ENCODE measurements at regions not wholly inside any gene's neighbourhood (a gene's known extent, or its start where the extent isn't known, plus 50 kb on each side); places are given as distances from the start of the nearest gene placed in this dataset.

DNA sequence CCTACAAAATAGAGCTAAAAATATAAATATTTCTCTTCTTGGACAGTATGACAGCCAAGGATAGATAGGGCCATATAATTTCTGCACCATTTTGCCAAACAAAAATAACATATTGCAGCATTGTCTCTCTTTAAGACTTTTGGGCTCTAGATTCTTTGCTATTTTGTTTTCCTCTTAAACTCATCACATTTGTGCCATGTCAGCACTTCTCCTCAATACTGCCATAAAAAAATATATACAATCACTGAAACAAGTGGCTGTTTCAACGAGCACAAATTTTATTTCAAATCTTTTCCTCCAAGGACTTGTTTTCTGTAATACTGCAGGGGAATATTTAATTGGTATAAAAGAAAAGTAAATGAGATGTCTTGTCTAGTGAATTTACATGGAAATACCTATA, 1570.0 kb upstream of the NUDT12 start:
- POLR2A ChIA-PET = no interaction called here
- WGBS (ENCODE audit: insufficient coverage) = no CpG with 5 or more reads among the region's 1 CpG

DNA sequence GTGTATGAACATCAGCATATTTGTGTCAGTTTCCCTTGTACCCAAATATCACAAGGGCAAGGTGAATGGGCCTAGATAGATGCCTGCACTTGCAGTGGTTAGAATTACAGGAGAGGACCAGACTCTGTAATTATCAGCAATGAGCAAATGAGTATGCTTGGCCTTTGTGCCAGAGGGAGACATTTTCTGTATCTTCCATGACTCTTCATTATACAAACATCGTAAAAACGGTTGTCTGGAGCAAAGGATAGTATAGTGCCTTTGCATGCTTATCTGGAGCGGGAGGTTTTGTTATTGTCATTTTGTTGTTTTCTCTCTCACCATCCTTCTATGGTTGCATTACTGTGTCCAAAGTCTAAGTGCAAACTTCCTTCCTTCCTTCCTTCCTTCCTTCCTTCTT, 1568.5 kb upstream of the NUDT12 start:
- intact Hi-C loops (cut with micrococcal nuclease) = no loop called here
- Mint-ChIP-seq H3K4me3 (no peak overlapping the region), H3K27ac (no peak overlapping the region), H3K4me1 (no peaks in the 10 kb centered on the region), H3K9me3 (ENCODE audit: insufficient read depth) (peaks cover 3% of the 10 kb centered on the region), H3K27me3 (no peaks in the 10 kb centered on the region)
- Histone ChIP-seq H3K9me3 (ENCODE audit: control extremely low read depth in 1 of 3, control insufficient read depth in 2 of 3, insufficient read depth in 1 of 3, low read length in 2 of 3) (no peaks in the 10 kb centered on the region), H3K79me2 (ENCODE audit: control insufficient read depth, insufficient read depth, low read length) (no peaks in the 10 kb centered on the region), H3K4me2 (replicated peaks; ENCODE audit: low read depth, low read length, poor library complexity, severe bottlenecking) (no peak overlapping the region), H3K4me3 (ENCODE audit: control extremely low read depth in 1 of 5, extremely low read depth in 1 of 5, insufficient read depth in 1 of 5, low read depth in 2 of 5, low read length in 4 of 5) (no peak overlapping the region), H3K9ac (ENCODE audit: low read length) (no peak overlapping the region), H4K20me1 (ENCODE audit: control insufficient read depth, insufficient read depth, low read length, poor library complexity, severe bottlenecking) (no peaks in the 10 kb centered on the region), H3K36me3 (replicated peaks in 1 of 2; ENCODE audit: control extremely low read depth in 1 of 2, control insufficient read depth in 1 of 2, extremely low read depth in 1 of 2, insufficient read depth in 2 of 2, low read length in 1 of 2) (no peaks in the 10 kb centered on the region), H3K4me1 (ENCODE audit: control insufficient read depth in 2 of 2, insufficient read depth in 2 of 2, low read length in 2 of 2) (no peaks in the 10 kb centered on the region), H3K27me3 (replicated peaks in 1 of 4; ENCODE audit: control extremely low read depth in 1 of 4, control insufficient read depth in 3 of 4, insufficient read depth in 4 of 4, low read length in 3 of 4) (no peaks in the 10 kb centered on the region), H2AFZ (ENCODE audit: insufficient read depth, low read depth, low read length, poor library complexity, severe bottlenecking) (no peak overlapping the region), H3K27ac (ENCODE audit: low read length in 2 of 2) (no peak overlapping the region)
- DNase-seq (no peak), ATAC-seq (ENCODE audit: low read depth) (no peak)
- POLR2A ChIA-PET = no interaction called here
- TF ChIP-seq EZH2 (IDR thresholded peaks at IDR 0.05; ENCODE audit: borderline replicate concordance, insufficient read depth, low read depth, low read length, poor library complexity, severe bottlenecking) = no peak
- TF ChIP-seq, protein P1, sequence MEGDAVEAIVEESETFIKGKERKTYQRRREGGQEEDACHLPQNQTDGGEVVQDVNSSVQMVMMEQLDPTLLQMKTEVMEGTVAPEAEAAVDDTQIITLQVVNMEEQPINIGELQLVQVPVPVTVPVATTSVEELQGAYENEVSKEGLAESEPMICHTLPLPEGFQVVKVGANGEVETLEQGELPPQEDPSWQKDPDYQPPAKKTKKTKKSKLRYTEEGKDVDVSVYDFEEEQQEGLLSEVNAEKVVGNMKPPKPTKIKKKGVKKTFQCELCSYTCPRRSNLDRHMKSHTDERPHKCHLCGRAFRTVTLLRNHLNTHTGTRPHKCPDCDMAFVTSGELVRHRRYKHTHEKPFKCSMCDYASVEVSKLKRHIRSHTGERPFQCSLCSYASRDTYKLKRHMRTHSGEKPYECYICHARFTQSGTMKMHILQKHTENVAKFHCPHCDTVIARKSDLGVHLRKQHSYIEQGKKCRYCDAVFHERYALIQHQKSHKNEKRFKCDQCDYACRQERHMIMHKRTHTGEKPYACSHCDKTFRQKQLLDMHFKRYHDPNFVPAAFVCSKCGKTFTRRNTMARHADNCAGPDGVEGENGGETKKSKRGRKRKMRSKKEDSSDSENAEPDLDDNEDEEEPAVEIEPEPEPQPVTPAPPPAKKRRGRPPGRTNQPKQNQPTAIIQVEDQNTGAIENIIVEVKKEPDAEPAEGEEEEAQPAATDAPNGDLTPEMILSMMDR (IDR thresholded peaks at IDR 0.05) = no peak
- WGBS (ENCODE audit: insufficient coverage) = no CpG with 5 or more reads among the region's 3 CpGs
- CTCF ChIA-PET = no interaction called here

More for the DNA sequence above, 1570.0 kb upstream of the NUDT12 start:
- no peak overlapping the region for H3K4me3 Mint-ChIP-seq
- no peak overlapping the region for H3K4me3 ChIP-seq (ENCODE audit: control extremely low read depth in 1 of 5, extremely low read depth in 1 of 5, insufficient read depth in 1 of 5, low read depth in 2 of 5, low read length in 4 of 5)
- H3K36me3 ChIP-seq (replicated peaks in 1 of 2; ENCODE audit: control extremely low read depth in 1 of 2, control insufficient read depth in 1 of 2, extremely low read depth in 1 of 2, insufficient read depth in 2 of 2, low read length in 1 of 2) = no peaks in the 10 kb centered on the region
- intact Hi-C loops (cut with micrococcal nuclease) = no loop called here
- no peak overlapping the region for H3K9ac ChIP-seq (ENCODE audit: low read length)
- no peaks in the 10 kb centered on the region for H4K20me1 ChIP-seq (ENCODE audit: control insufficient read depth, insufficient read depth, low read length, poor library complexity, severe bottlenecking)
- no peaks in the 10 kb centered on the region for H3K27me3 Mint-ChIP-seq
- no peak overlapping the region for H3K27ac Mint-ChIP-seq
- no peak for DNase-seq
- TF ChIP-seq, protein P1 (IDR thresholded peaks at IDR 0.05) = no peak
- TF ChIP-seq EZH2 (IDR thresholded peaks at IDR 0.05; ENCODE audit: borderline replicate concordance, insufficient read depth, low read depth, low read length, poor library complexity, severe bottlenecking) = no peak
- no peaks in the 10 kb centered on the region for H3K79me2 ChIP-seq (ENCODE audit: control insufficient read depth, insufficient read depth, low read length)
- no peaks in the 10 kb centered on the region for H3K27me3 ChIP-seq (replicated peaks in 1 of 4; ENCODE audit: control extremely low read depth in 1 of 4, control insufficient read depth in 3 of 4, insufficient read depth in 4 of 4, low read length in 3 of 4)
- CTCF ChIA-PET = no interaction called here
- H3K9me3 Mint-ChIP-seq (ENCODE audit: insufficient read depth) = peaks cover 3% of the 10 kb centered on the region
- no peak overlapping the region for H3K4me2 ChIP-seq (replicated peaks; ENCODE audit: low read depth, low read length, poor library complexity, severe bottlenecking)
- H3K4me1 Mint-ChIP-seq = no peaks in the 10 kb centered on the region
- H3K9me3 ChIP-seq (ENCODE audit: control extremely low read depth in 1 of 3, control insufficient read depth in 2 of 3, insufficient read depth in 1 of 3, low read length in 2 of 3) = no peaks in the 10 kb centered on the region
- H3K27ac ChIP-seq (ENCODE audit: low read length in 2 of 2) = no peak overlapping the region
- no peak overlapping the region for H2AFZ ChIP-seq (ENCODE audit: insufficient read depth, low read depth, low read length, poor library complexity, severe bottlenecking)
- no peaks in the 10 kb centered on the region for H3K4me1 ChIP-seq (ENCODE audit: control insufficient read depth in 2 of 2, insufficient read depth in 2 of 2, low read length in 2 of 2)
- ATAC-seq (ENCODE audit: low read depth) = no peak
